Activated CD4-positive, alpha-beta T cell treated with anti-CD3 and anti-CD28 coated beads for 36 hours (primary cell): ENCODE measurements at regions not wholly inside any gene's neighbourhood (a gene's known extent, or its start where the extent isn't known, plus 50 kb on each side); places are given as distances from the start of the nearest gene placed in this dataset.

Source experiments
- ATAC-seq: fragments of 200-7000 bp; cut with Tn5 transposase; one replicate; pipeline ENCODE4 v1.10.0; 2021; ENCODE audit warnings: mild to moderate bottlenecking, moderate library complexity
- CTCF ChIA-PET: fragments of 350-600 bp; sonication (Branson Sonifier 250); formaldehyde crosslinking; loops from one replicate; lab custom pipeline; 2021; ENCODE audit warnings: antibody characterized with exemption; lab: Charles Lee
- POLR2A ChIA-PET: fragments of 350-600 bp; sonication (Branson Sonifier 250); formaldehyde crosslinking; loops from one replicate; lab custom pipeline; 2021; ENCODE audit warnings: antibody characterized with exemption, inconsistent platforms; lab: Charles Lee
- DNase-seq: peaks from one replicate; pipeline ENCODE4 v3.0.0-alpha.2; 2020
- H3K27ac Mint-ChIP-seq: one replicate; pipeline ENCODE4 v1.8.0; 2021; ENCODE audit warnings: mixed read lengths
- H3K27me3 Mint-ChIP-seq: one replicate; pipeline ENCODE4 v1.8.0; 2021; ENCODE audit warnings: mixed read lengths
- H3K36me3 Mint-ChIP-seq: one replicate; pipeline ENCODE4 v1.8.0; 2021; ENCODE audit warnings: low read depth, mixed read lengths
- H3K4me1 Mint-ChIP-seq: one replicate; pipeline ENCODE4 v1.8.0; 2021; ENCODE audit warnings: mixed read lengths
- H3K4me3 Mint-ChIP-seq: one replicate; pipeline ENCODE4 v1.8.0; 2021; ENCODE audit warnings: mild to moderate bottlenecking, moderate library complexity, mixed read lengths
- H3K9me3 Mint-ChIP-seq: one replicate; pipeline ENCODE4 v1.8.0; 2021; ENCODE audit warnings: low read depth, mixed read lengths
- intact Hi-C, 2 experiments: fragments of 100-400 bp; cut with DNase I in 1 of 2; cut with micrococcal nuclease in 1 of 2; formaldehyde crosslinking; loops; one replicate each; pipeline versions ENCODE4 v1.14.2 to v1.15.1; 2022 to 2024; cut with DNase I, micrococcal nuclease

DNA sequence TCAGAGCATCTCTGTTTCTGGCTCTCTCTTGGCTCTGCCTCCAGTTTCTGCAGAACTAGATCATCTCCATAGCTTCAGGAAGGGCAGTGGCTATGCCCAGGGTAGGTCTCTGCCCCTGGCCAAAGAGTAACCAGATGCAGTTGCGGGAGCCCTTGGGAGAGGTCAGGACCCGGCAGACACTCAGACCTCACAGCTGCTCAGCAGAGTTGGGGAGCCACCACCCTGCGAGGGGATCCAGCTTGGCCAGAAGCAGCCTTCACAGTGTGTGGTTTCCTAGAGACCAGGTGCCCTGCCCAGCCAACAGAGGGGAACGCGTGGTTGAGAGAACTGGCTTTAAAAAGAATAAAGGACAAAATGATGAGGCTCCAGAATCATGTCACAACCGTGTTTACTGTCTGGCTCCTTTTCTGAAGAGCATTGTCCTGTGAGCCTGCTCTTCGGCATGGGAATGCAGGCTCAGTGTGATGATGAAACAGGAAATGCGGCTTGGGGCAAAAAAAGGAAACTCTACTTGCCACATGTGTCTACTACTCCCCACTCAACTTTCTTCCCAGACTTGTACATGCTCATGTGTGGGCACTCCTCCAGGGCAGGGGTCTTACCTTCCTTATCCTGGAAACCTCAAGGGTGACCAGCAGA lies 243.1 kb downstream of the INHBA start:
- H3K27ac Mint-ChIP-seq, result no peak overlapping the region
- no peaks in the 10 kb centered on the region for H3K36me3 Mint-ChIP-seq
- ChIA-PET POLR2A (no interaction called here), CTCF (no interaction called here)
- H3K9me3 Mint-ChIP-seq, result peaks cover 3% of the 10 kb centered on the region
- H3K27me3 Mint-ChIP-seq, result no peaks in the 10 kb centered on the region
- ATAC-seq, result no peak
- intact Hi-C loops, result no loop called here
- H3K4me3 Mint-ChIP-seq, result no peak overlapping the region
- DNase-seq, result no peak
- H3K4me1 Mint-ChIP-seq, result no peaks in the 10 kb centered on the region

DNA sequence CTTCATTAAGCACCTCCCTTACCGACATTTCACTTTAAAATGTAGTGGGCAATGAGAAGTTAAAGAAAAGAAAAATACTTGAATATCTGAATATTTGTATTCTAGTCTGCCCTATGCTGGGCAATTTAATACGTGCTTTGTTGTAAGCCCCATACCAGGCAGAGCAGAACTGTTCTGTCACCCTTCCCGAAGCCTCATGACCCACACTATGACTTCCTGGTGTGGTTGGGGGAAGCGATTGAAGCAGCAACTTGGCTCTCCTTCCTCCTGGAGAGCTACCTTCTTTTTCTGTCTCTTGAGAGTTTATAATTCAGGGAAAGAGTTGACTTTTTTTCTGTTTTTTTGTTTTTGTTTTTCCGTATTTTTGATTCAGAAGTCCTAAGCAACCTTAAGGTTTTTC lies 243.7 kb downstream of the INHBA start:
- Mint-ChIP-seq H3K27me3 (no peaks in the 10 kb centered on the region), H3K9me3 (peaks cover 3% of the 10 kb centered on the region), H3K36me3 (no peaks in the 10 kb centered on the region), H3K4me3 (no peak overlapping the region), H3K27ac (no peak overlapping the region), H3K4me1 (no peaks in the 10 kb centered on the region)
- DNase-seq, result no peak
- ChIA-PET CTCF (no interaction called here), POLR2A (no interaction called here)
- intact Hi-C loops, result no loop called here
- ATAC-seq, result no peak

DNA sequence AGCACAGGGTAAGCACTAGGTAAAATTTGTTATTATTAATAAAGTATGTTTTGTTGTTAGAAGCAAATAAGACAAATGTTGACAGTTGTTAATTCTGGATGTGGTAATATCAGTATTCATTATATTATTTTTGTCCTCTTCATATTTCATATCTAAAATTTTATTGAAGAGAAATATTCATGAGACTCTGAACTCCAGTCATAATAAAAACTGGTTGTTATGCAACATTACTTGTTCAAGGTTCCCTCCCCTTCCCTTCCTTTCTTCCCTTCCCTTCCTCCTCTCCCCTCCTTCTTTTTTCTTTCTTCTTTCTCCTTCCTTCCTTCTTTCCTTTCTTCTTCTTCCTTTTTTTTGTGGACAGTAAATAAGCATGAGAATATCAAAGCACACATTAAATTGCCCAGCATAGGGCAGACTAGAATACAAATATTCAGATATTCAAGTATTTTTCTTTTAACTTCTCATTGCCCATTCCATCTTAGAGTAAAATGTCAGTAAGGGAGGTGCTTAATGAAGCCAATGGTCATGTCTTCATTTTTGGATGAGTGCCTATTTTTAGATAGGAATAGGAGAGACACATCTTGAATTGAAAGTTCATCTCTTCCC lies 245.0 kb downstream of the INHBA start:
- POLR2A ChIA-PET, result no interaction called here
- Mint-ChIP-seq H3K9me3 (peaks cover 5% of the 10 kb centered on the region), H3K27me3 (no peaks in the 10 kb centered on the region), H3K4me3 (no peak overlapping the region), H3K27ac (no peak overlapping the region), H3K36me3 (no peaks in the 10 kb centered on the region), H3K4me1 (no peaks in the 10 kb centered on the region)
- CTCF ChIA-PET, result no interaction called here
- DNase-seq, result no peak
- no peak for ATAC-seq
- intact Hi-C loops, result no loop called here

DNA sequence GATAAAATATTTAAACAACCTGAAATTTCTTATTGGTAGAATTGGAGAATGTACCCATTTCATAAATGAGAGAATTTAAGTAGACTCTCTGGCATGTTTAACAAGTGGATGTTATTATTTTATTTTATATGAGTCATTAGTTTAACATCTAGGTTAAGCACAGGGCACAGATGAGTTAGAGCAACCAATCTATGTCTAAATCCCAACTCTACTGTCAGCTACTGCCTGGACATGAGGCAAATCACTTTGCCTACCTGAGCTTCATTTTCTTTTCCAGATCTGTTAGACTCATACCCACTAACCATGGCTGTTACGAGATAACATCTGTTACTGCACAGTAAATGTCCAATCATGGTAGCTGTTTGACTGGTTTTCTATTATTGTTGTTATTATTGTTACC lies 251.1 kb downstream of the INHBA start:
- H3K36me3 Mint-ChIP-seq, result no peaks in the 10 kb centered on the region
- H3K4me1 Mint-ChIP-seq, result no peaks in the 10 kb centered on the region
- DNase-seq, result no peak
- no peak overlapping the region for H3K4me3 Mint-ChIP-seq
- ATAC-seq, result no peak
- POLR2A ChIA-PET, result no interaction called here
- peaks cover 2% of the 10 kb centered on the region for H3K9me3 Mint-ChIP-seq
- CTCF ChIA-PET, result no interaction called here
- H3K27me3 Mint-ChIP-seq, result no peaks in the 10 kb centered on the region
- no peak overlapping the region for H3K27ac Mint-ChIP-seq
- intact Hi-C loops, result no loop called here

DNA sequence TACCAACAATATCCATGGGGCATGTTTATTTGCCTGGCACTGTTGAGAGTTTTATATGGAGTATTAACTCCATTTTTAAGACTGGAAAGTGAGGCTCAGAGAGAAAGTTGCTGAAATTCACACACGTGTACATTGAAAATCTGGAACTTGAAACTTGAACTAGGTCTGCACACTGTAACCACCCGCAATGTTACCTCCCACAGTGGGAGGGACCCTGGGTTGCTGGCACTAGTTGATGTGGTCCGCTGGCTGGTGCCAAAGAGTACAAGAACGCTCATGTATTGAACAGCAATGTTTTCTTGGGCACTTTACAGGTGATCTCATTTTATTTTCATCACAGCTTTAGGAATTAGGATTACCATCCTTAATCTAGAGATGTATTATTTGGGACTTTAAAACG lies 253.2 kb downstream of the INHBA start:
- Mint-ChIP-seq H3K9me3 (peaks cover 2% of the 10 kb centered on the region), H3K27me3 (no peaks in the 10 kb centered on the region), H3K4me3 (no peak overlapping the region), H3K27ac (no peak overlapping the region), H3K36me3 (no peaks in the 10 kb centered on the region), H3K4me1 (no peaks in the 10 kb centered on the region)
- ATAC-seq, result no peak
- DNase-seq, result no peak
- intact Hi-C loops, result no loop called here
- ChIA-PET POLR2A (no interaction called here), CTCF (no interaction called here)

DNA sequence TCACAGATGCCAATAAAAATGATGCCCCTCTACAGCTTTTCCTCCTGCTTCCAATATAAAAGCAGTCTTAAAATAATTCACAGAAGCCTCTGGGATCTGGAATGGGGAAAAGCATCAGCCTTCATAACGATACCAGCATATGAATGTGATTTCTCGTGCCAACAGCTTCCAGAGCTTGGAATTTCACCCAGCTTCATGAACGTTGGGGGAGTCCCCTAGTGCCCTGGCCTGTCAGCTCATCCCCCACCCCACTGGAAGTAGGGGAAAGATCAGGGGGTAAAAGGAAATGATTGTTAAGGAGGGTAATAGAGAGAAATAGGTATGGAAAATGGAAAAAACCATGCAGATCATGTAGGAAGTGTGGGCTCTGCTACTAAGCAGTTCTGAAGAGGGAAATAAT lies 253.6 kb downstream of the INHBA start:
- H3K27me3 Mint-ChIP-seq, result no peaks in the 10 kb centered on the region
- ChIA-PET CTCF (no interaction called here), POLR2A (no interaction called here)
- DNase-seq (no peak), ATAC-seq (no peak)
- H3K4me3 Mint-ChIP-seq, result no peak overlapping the region
- H3K9me3 Mint-ChIP-seq, result peaks cover 2% of the 10 kb centered on the region
- no peaks in the 10 kb centered on the region for H3K36me3 Mint-ChIP-seq
- H3K27ac Mint-ChIP-seq, result no peak overlapping the region
- no peaks in the 10 kb centered on the region for H3K4me1 Mint-ChIP-seq
- intact Hi-C loops, result no loop called here

DNA sequence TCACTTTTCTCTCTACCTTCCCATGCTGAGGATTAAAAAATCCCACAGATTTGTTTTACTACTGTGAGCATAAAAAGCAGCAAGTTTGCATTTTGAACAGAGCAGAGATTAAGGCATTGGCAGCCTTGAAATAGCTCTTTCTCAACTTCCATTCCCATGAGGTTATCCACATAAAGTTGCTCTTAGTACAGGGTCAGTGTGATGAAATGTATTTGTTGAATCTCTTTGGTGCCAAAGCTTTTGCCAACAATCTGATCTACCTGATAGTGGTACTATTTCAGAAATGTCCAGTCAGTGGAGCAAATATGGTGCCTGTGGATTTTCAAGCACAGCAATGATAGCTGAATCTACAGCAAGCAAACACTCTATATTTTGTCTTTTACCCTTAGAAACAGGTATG lies 254.8 kb downstream of the INHBA start:
- no peaks in the 10 kb centered on the region for H3K36me3 Mint-ChIP-seq
- H3K27ac Mint-ChIP-seq, result no peak overlapping the region
- H3K27me3 Mint-ChIP-seq, result no peaks in the 10 kb centered on the region
- ChIA-PET CTCF (no interaction called here), POLR2A (no interaction called here)
- ATAC-seq (no peak), DNase-seq (no peak)
- peaks cover under 1% of the 10 kb centered on the region for H3K9me3 Mint-ChIP-seq
- H3K4me3 Mint-ChIP-seq, result no peak overlapping the region
- intact Hi-C loops, result no loop called here
- no peaks in the 10 kb centered on the region for H3K4me1 Mint-ChIP-seq

DNA sequence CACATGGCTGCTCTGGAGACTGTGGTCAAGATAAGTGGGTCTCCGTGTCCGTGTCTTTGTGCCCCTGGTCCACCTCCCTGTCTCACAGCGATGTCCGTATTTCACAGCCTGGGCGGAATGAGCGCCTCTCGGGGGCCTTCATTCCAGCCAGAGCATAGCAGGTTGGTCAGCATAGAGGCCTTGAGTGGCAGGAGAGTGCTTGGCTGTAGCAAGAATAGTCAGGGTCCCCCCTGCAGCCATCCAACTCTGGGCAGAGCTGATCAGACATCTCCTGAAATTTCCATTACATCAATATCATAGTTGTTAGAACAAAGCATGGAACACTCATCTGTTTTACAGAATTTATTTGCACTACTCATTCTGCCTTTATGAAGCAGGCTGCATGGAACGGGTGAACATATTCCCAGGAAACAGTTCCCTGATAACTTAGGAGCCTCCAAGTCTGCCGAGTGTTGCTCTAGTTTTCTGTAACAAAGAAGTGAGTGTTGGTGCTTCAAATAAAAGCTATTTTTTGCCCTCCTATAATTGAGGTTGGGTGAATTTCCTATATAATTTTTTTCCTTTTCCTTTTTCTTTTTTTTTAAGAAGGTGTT lies 255.3 kb downstream of the INHBA start:
- ChIA-PET POLR2A (no interaction called here), CTCF (no interaction called here)
- intact Hi-C loops, result no loop called here
- Mint-ChIP-seq H3K9me3 (peaks cover 2% of the 10 kb centered on the region), H3K27ac (no peak overlapping the region), H3K4me3 (no peak overlapping the region), H3K36me3 (no peaks in the 10 kb centered on the region), H3K4me1 (no peaks in the 10 kb centered on the region), H3K27me3 (no peaks in the 10 kb centered on the region)
- DNase-seq (no peak), ATAC-seq (no peak)

DNA sequence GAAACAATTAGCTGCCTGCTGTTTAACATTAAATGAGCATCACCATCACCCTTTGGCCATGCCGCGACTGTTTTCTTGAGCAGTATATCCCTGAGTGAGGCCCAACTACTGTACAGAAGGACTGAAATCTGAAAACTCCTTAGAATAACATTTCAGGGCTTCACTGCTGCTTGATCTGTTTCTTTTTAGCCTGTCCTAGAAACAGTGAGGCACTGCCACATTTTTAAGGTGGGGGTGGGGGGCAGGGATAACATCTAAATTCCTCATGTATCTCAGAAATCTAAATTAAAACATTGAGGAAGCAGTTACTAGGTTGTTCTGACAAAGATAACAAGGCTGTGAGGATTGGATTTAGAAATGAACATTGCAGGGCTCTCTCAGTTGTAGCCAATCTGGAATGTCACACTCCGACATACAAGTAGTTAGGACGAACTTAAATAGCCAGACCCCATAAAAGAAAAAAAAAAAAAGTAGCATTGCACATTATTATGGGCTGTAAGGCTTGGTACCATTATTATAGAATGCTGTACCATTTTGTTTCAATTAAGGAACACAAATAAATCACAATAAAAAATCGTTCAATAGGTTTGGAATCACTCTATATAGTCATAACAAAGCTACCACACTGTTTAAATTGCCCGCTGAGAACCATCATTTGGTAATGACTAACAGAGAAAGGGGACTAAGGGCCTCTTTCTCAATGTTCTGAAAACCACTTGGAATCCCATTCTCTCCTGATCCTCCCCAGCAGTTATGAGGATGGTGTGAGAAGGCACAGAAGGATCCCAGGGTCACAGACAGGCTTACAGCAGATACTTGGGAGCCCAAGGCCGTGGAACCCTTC lies 256.1 kb downstream of the INHBA start:
- Mint-ChIP-seq H3K27ac (no peak overlapping the region), H3K9me3 (peaks cover 2% of the 10 kb centered on the region), H3K4me3 (no peak overlapping the region), H3K36me3 (no peaks in the 10 kb centered on the region), H3K4me1 (no peaks in the 10 kb centered on the region), H3K27me3 (no peaks in the 10 kb centered on the region)
- ATAC-seq (no peak), DNase-seq (no peak)
- POLR2A ChIA-PET, result no interaction called here
- intact Hi-C loops, result no loop called here
- CTCF ChIA-PET, result no interaction called here

DNA sequence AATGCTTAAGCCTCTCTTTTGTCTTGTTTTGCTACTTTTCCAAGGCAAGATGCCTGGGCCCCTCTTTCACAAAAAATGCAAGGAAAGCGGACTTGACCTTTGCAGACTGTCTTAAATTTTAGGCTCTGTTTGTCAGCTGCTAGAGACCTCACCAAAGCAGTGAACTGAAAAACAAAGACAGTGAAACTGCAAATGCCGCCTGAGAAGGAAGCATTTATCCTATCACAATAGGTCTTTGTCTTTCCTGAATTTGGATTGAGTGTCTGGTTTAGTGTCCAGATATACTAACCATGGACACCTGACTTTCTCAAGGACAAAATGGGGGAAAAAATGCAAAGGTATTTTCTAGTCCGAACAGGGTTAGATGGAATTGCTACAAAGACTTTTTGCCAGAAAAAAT lies 256.9 kb downstream of the INHBA start:
- CTCF ChIA-PET, result no interaction called here
- H3K4me3 Mint-ChIP-seq, result no peak overlapping the region
- peaks cover 2% of the 10 kb centered on the region for H3K9me3 Mint-ChIP-seq
- H3K27me3 Mint-ChIP-seq, result no peaks in the 10 kb centered on the region
- H3K36me3 Mint-ChIP-seq, result no peaks in the 10 kb centered on the region
- ATAC-seq (no peak), DNase-seq (no peak)
- intact Hi-C loops, result no loop called here
- H3K4me1 Mint-ChIP-seq, result no peaks in the 10 kb centered on the region
- no peak overlapping the region for H3K27ac Mint-ChIP-seq
- POLR2A ChIA-PET, result no interaction called here

DNA sequence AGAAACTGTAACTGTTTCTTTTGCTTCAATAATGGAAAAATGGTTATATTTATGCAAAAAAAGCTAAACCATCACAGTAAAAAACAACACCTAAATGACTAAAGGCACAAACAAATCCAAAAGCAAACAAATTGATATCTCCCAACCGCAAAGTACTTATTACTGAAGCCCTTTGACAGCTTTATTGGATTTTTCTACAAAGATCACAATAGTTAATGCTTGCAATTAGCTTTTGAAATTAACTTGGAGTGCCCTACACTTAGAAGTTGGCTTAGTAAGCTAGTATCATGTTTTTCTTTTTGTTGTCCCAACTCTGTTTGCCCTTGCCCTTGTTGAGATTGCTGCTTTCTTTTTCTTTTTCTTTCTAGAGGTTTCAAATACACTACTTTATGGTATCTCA lies 257.5 kb downstream of the INHBA start:
- H3K4me3 Mint-ChIP-seq, result no peak overlapping the region
- intact Hi-C loops, result no loop called here
- no peak for ATAC-seq
- ChIA-PET CTCF (no interaction called here), POLR2A (no interaction called here)
- peaks cover 2% of the 10 kb centered on the region for H3K9me3 Mint-ChIP-seq
- H3K36me3 Mint-ChIP-seq, result no peaks in the 10 kb centered on the region
- no peaks in the 10 kb centered on the region for H3K27me3 Mint-ChIP-seq
- H3K4me1 Mint-ChIP-seq, result no peaks in the 10 kb centered on the region
- H3K27ac Mint-ChIP-seq, result no peak overlapping the region
- no peak for DNase-seq

DNA sequence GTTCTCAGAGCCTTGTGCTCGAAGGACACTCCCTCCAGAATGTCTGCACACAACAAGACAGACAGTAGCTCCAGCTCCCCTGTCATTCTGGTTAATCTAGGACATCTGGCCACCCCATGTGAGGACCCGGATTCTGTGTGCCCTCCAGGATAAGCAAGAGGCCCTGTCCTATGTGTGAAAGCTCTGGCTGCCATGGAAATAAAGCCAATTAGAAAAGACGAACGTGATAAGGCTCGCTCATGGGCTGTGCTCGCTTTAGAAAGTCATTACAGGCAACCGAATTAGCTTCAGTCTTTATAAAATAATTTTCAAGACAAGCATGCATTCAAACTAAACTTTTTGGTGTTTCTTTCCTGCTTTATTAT lies 263.4 kb downstream of the INHBA start:
- H3K27ac Mint-ChIP-seq, result no peak overlapping the region
- intact Hi-C loops, result no loop called here
- ATAC-seq (no peak), DNase-seq (no peak)
- H3K4me3 Mint-ChIP-seq, result no peak overlapping the region
- POLR2A ChIA-PET, result no interaction called here
- peaks cover 10% of the 10 kb centered on the region for H3K9me3 Mint-ChIP-seq
- H3K4me1 Mint-ChIP-seq, result no peaks in the 10 kb centered on the region
- no peaks in the 10 kb centered on the region for H3K27me3 Mint-ChIP-seq
- no peaks in the 10 kb centered on the region for H3K36me3 Mint-ChIP-seq
- CTCF ChIA-PET, result interaction anchor here (0.6 to 0.9 kb wide), 2 partner anchors 42 to 1224 kb away, joined by 3 read pairs; no protein-coding TSS in a partner anchor
